KMS-11 (cell line): ENCODE measurements at regions not wholly inside any gene's neighbourhood (a gene's known extent, or its start where the extent isn't known, plus 50 kb on each side); places are given as distances from the start of the nearest gene placed in this dataset.

Experiments
- H2AFZ ChIP-seq: fragments of 200-600 bp; sonication (generic); 2 replicates; pipeline ENCODE4 v1.6.1; 2016; ENCODE audit warnings: antibody characterized with exemption, mixed run types, low read depth
- H3K27ac ChIP-seq: fragments of 200-600 bp; sonication (generic); 2 replicates; pipeline ENCODE4 v1.6.1; 2016; ENCODE audit warnings: mild to moderate bottlenecking, mixed run types
- H3K27me3 ChIP-seq: fragments of 200-600 bp; sonication (generic); 2 replicates; pipeline ENCODE4 v1.6.1; 2017; ENCODE audit warnings: mild to moderate bottlenecking, low read depth, mixed run types, moderate library complexity; ENCODE audit not compliant: insufficient read depth
- H3K36me3 ChIP-seq: fragments of 200-600 bp; sonication (generic); 2 replicates; pipeline ENCODE4 v1.6.1; 2017; ENCODE audit warnings: mild to moderate bottlenecking, mixed run types; ENCODE audit not compliant: insufficient read depth
- H3K4me1 ChIP-seq: fragments of 200-600 bp; sonication (generic); 2 replicates; pipeline ENCODE4 v1.6.1; 2016; ENCODE audit warnings: mild to moderate bottlenecking, low read depth, mixed run types; ENCODE audit not compliant: poor library complexity, severe bottlenecking
- H3K4me2 ChIP-seq: fragments of 200-600 bp; sonication (generic); 2 replicates; pipeline ENCODE4 v1.7.0; 2016; ENCODE audit warnings: mild to moderate bottlenecking, mixed run types
- H3K4me3 ChIP-seq: fragments of 200-600 bp; sonication (generic); IDR thresholded peaks from 2 replicates; pipeline ENCODE4 v1.6.1; 2017; ENCODE audit warnings: low read depth, low read length, mixed read lengths; ENCODE audit not compliant: insufficient read depth
- H3K79me2 ChIP-seq: fragments of 200-600 bp; sonication (generic); 2 replicates; pipeline ENCODE4 v1.6.1; 2016; ENCODE audit warnings: low read depth, mixed run types; ENCODE audit not compliant: insufficient read depth
- H3K9ac ChIP-seq: fragments of 200-600 bp; sonication (generic); 2 replicates; pipeline ENCODE4 v1.6.1; 2016; ENCODE audit warnings: mild to moderate bottlenecking, mixed run types
- H4K20me1 ChIP-seq: fragments of 200-600 bp; sonication (generic); 2 replicates; pipeline ENCODE4 v1.6.1; 2016; ENCODE audit warnings: mild to moderate bottlenecking, mixed run types; ENCODE audit not compliant: insufficient read depth
- CTCF ChIP-seq: fragments of 200-600 bp; sonication (generic); conservative IDR thresholded peaks from 2 replicates; pipeline ENCODE4 v1.6.1; 2017; ENCODE audit warnings: low read depth, mild to moderate bottlenecking, antibody characterized with exemption, low read length, moderate library complexity, mixed read lengths

GRCh38 chr5:68557162-68557936 lies 341.8 kb downstream of the PIK3R1 start:
- H3K27me3 ChIP-seq: no peaks in the 10 kb centered on the region
- TF ChIP-seq CTCF: no peak
- no peak overlapping the region for H3K9ac ChIP-seq
- no peaks in the 10 kb centered on the region for H3K36me3 ChIP-seq
- H2AFZ ChIP-seq: no peak overlapping the region
- H3K4me3 ChIP-seq: no peak overlapping the region
- no peaks in the 10 kb centered on the region for H3K79me2 ChIP-seq
- no peak overlapping the region for H3K4me2 ChIP-seq
- no peaks in the 10 kb centered on the region for H3K4me1 ChIP-seq
- no peaks in the 10 kb centered on the region for H4K20me1 ChIP-seq
- H3K27ac ChIP-seq: no peak overlapping the region

- H3K4me2 ChIP-seq: no peak overlapping the region
- H3K27me3 ChIP-seq: no peaks in the 10 kb centered on the region
- no peaks in the 10 kb centered on the region for H3K36me3 ChIP-seq
- H3K4me1 ChIP-seq: no peaks in the 10 kb centered on the region
- H3K9ac ChIP-seq: no peak overlapping the region
- no peaks in the 10 kb centered on the region for H3K79me2 ChIP-seq
- H2AFZ ChIP-seq: no peak overlapping the region
- TF ChIP-seq CTCF: no peak
- H3K4me3 ChIP-seq: no peak overlapping the region
- no peak overlapping the region for H3K27ac ChIP-seq
- H4K20me1 ChIP-seq: no peaks in the 10 kb centered on the region
Measured at GRCh38 chr5:68562308-68562707, 346.8 kb downstream of the PIK3R1 start.

- no peaks in the 10 kb centered on the region for H3K27me3 ChIP-seq
- no peak overlapping the region for H2AFZ ChIP-seq
- H3K27ac ChIP-seq: no peak overlapping the region
- H3K36me3 ChIP-seq: no peaks in the 10 kb centered on the region
- H3K4me3 ChIP-seq: no peak overlapping the region
- H4K20me1 ChIP-seq: no peaks in the 10 kb centered on the region
- no peak overlapping the region for H3K4me2 ChIP-seq
- no peaks in the 10 kb centered on the region for H3K4me1 ChIP-seq
- H3K79me2 ChIP-seq: no peaks in the 10 kb centered on the region
- no peak for TF ChIP-seq CTCF
- H3K9ac ChIP-seq: no peak overlapping the region
Measured at GRCh38 chr5:68565427-68565826, 349.9 kb downstream of the PIK3R1 start.

GRCh38 chr5:68576805-68577204 lies 361.2 kb downstream of the PIK3R1 start:
- Histone ChIP-seq H3K79me2 (no peaks in the 10 kb centered on the region), H3K4me2 (no peak overlapping the region), H3K36me3 (no peaks in the 10 kb centered on the region), H3K27ac (no peak overlapping the region), H4K20me1 (no peaks in the 10 kb centered on the region), H3K27me3 (no peaks in the 10 kb centered on the region), H3K4me3 (no peak overlapping the region), H3K4me1 (no peaks in the 10 kb centered on the region), H3K9ac (no peak overlapping the region), H2AFZ (no peak overlapping the region)
- TF ChIP-seq CTCF: no peak
